GM12864 (cell line): ENCODE measurements at regions not wholly inside any gene's neighbourhood (a gene's known extent, or its start where the extent isn't known, plus 50 kb on each side); places are given as distances from the start of the nearest gene placed in this dataset.
"Not testable (repeated sequence)": the region's sequence is repeated elsewhere in the genome, so short reads cannot be mapped to it uniquely, and the experiment has no call there.

Experiments
- DNase-seq: peaks from one replicate; pipeline ENCODE4 v3.0.0-alpha.2; 2011; ENCODE audit warnings: low read depth
- H3K4me3 ChIP-seq: 2 replicates; pipeline ENCODE4 v1.5.1; 2011; ENCODE audit warnings: mild to moderate bottlenecking, low read depth, low read length, control low read depth
- TF ChIP-seq, protein P1 (sequence below): IDR thresholded peaks from 2 replicates; pipeline ENCODE4 v1.5.1; 2011; ENCODE audit warnings: low read depth, mild to moderate bottlenecking, moderate library complexity, low read length, control low read depth, inconsistent platforms; ENCODE audit errors: missing control alignments

DNA sequence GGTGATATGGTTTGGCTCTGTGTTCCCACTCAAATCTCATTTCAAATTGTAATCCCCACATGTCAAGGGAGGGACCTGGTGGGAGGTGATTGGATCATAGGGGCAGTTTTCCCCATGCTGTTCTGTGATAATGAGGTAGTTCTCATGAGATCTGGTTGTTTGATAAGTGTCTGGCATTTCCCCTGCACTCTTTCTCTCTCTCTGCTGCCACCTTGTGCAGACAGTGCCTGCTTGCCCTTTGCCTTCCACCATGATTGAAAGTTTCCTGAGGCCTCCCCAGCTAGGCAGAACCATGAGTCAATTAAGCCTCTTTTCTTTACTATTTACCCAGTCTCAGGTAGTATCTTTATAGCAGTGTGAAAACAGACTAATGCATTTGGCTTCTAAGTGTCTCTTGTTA, 284.7 kb downstream of the ARPP21 start:
- TF ChIP-seq, protein P1, sequence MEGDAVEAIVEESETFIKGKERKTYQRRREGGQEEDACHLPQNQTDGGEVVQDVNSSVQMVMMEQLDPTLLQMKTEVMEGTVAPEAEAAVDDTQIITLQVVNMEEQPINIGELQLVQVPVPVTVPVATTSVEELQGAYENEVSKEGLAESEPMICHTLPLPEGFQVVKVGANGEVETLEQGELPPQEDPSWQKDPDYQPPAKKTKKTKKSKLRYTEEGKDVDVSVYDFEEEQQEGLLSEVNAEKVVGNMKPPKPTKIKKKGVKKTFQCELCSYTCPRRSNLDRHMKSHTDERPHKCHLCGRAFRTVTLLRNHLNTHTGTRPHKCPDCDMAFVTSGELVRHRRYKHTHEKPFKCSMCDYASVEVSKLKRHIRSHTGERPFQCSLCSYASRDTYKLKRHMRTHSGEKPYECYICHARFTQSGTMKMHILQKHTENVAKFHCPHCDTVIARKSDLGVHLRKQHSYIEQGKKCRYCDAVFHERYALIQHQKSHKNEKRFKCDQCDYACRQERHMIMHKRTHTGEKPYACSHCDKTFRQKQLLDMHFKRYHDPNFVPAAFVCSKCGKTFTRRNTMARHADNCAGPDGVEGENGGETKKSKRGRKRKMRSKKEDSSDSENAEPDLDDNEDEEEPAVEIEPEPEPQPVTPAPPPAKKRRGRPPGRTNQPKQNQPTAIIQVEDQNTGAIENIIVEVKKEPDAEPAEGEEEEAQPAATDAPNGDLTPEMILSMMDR = peak; percentile 40
- DNase-seq, H3K4me3 ChIP-seq: not testable (repeated sequence)

DNA sequence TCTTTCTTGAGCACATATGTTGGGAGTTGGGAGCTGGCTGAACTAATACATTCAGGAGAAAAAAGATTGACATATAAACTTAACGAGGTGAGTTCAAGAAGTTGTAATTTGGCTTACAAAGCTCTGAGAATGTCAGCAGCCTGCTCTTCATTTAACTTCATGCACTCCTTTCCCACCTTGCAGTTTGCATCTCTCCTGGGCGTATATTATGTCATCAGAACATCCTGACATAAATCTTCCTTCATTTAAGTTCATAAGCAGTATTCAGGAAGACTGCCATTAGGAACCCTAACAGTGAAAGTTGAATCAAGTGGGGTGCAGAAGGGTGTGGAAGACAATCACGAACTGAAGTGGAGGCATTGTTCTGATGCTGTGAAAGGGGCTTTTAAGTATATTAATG, 288.1 kb downstream of the ARPP21 start:
- DNase-seq = no peak
- TF ChIP-seq, protein P1 = no peak
- no peak overlapping the region for H3K4me3 ChIP-seq

DNA sequence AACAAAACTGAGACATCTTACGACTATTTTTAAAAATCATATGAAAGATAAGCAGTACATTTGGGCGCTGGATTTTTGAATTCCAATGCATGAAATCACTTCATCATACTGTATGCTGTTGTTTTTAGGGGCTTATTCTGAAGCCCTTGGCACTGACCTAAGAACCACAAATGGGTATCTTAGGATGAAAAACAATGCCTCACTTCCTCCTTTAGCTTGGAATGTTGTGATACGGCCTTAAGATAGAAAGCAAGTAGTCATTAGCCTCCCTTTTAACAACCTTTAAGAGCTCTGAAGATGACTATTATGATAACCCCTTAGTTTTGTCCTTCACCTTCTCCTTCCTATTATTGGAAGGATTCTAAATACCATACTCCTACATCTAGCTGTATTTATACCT, 289.8 kb downstream of the ARPP21 start:
- H3K4me3 ChIP-seq = no peak overlapping the region
- DNase-seq = no peak
- TF ChIP-seq, protein P1 = no peak

DNA sequence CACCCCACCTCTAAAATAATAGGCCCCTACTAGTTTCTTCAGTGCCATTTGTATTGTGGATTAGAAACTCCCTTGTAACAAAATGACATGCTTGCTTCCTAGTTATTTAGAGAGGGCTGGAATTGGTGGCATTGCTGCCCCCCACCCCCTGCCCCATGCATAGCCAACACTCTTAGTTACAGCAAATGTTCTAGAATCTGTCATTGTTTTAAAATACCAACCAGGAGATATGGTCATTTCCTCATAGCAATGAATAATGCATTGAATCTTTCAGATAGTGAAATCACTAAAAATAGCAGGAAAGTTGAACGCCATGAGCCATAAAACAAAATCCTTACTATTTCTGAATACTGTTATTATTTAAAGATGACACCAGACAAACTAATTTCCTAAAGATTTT, 292.5 kb downstream of the ARPP21 start:
- TF ChIP-seq, protein P1 = no peak
- H3K4me3 ChIP-seq = no peak overlapping the region
- no peak for DNase-seq

DNA sequence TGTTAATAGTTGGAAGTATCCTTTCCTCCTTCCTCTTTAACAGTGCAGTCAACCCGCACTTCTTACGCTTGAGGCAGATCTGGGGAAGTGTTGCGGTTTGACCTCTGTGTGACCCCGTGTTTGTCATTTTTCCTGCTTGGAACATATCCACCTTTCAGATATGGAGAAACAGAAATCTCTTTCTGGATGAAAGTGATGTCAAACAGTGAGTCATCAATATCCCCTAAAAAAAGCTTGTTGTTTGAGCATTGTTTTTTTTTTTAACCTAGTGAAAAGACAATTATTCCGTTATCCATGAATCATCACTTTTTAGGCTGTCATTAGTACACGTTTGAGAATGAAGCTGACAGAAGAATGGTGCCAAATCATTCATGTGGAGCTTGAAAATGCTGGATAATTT, 293.7 kb downstream of the ARPP21 start:
- DNase-seq = no peak
- no peak overlapping the region for H3K4me3 ChIP-seq
- TF ChIP-seq, protein P1 = no peak

DNA sequence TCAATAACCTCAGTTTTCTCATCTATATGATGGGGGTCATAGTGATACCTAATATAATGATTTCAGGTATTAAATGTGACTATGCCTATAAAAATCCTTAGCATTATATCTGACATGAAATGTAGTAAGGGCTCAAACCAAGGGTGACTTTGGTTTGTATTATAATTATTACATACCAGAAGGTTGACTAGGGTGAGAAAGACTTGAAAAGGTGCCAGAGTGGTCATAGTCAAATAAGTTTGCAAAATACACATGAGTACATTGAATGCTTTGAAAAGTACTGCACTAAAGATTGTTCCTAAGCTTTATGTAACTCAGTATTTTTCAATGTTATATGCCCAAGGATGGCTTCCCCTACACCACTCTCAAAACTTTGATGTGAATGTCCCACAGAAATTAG, 297.2 kb downstream of the ARPP21 start:
- no peak for DNase-seq
- H3K4me3 ChIP-seq = no peak overlapping the region
- TF ChIP-seq, protein P1 = no peak

DNA sequence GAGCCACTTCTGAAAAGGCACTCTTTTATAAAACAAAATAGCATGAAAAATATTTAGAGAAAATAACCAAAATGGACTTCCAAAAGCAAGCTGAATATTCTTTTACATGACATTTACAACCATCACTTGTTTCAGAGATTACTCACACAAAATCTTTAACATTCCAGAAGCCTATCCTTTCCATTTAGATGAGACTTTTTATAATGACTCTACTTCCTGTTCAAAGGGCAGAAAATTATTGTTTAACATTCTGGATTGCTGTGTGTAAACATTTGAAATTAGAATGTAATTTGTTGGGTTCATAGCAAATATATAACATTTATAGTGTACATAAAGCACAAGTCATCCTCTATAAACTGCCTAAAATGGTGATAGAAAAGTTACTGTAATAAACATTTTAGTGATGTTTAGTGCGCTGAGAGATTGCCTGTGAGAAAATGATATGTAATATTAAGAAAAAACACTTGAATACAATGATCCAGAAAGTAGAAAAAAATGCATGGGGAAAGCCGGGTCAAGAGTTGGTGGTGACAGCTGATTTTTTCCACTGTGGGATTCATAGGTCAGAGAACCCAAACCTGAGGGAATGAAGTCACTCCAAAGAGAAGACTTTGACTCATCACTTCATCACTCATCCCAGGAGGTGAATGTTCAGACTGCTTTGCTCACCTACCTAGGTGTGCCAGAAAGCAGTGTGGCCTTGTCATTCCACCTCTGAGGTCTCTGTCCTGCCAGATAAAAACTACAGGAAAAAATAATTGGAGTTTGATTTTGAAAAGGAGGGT, 305.8 kb downstream of the ARPP21 start:
- TF ChIP-seq, protein P1 = no peak
- no peak overlapping the region for H3K4me3 ChIP-seq
- no peak for DNase-seq
